PC-3 (cell line): ENCODE measurements at regions not wholly inside any gene's neighbourhood (a gene's known extent, or its start where the extent isn't known, plus 50 kb on each side); places are given as distances from the start of the nearest gene placed in this dataset.

Experiments
- ATAC-seq: fragments of 200-7000 bp; cut with Tn5 transposase; 2 replicates; pipeline ENCODE4 v1.9.1; 2020; ENCODE audit warnings: mild to moderate bottlenecking, moderate library complexity
- BruUV-seq: library from RNA; stranded (reverse); fragments of 400-500 nt; replicated peaks from 2 replicates; lab custom pipeline; 2021; lab: Mats Ljungman, UMichigan
- CTCF ChIA-PET: fragments of 300-600 bp; sonication (Branson Sonifier 250); formaldehyde crosslinking; loops from one replicate; lab custom pipeline; 2022; ENCODE audit warnings: antibody characterized with exemption; lab: Charles Lee
- POLR2A ChIA-PET: fragments of 300-600 bp; sonication (Branson Sonifier 250); formaldehyde crosslinking; loops from one replicate; lab custom pipeline; 2022; ENCODE audit warnings: antibody characterized with exemption; ENCODE audit not compliant: unreplicated experiment; lab: Charles Lee
- DNase-seq: peaks from one replicate; pipeline ENCODE4 v3.0.0-alpha.2; 2015
- H2AFZ ChIP-seq: fragments of 300-600 bp; sonication (generic); 2 replicates; pipeline ENCODE4 v1.6.0; 2016; ENCODE audit warnings: antibody characterized with exemption, low read length
- H3F3A ChIP-seq: fragments of 300-600 bp; sonication (generic); one replicate; pipeline ENCODE4 v1.6.0; 2017; ENCODE audit warnings: antibody characterized with exemption, low read length, control low read depth, mild to moderate bottlenecking; ENCODE audit not compliant: unreplicated experiment
- H3K27ac ChIP-seq: fragments of 300-600 bp; sonication (generic); 2 replicates; pipeline ENCODE4 v1.5.1; 2016; ENCODE audit warnings: mild to moderate bottlenecking, low read length
- H3K27me3 ChIP-seq: fragments of 300-600 bp; sonication (generic); 2 replicates; pipeline ENCODE4 v1.6.1; 2016; ENCODE audit warnings: low read length, mixed read lengths
- H3K36me3 ChIP-seq: fragments of 300-600 bp; sonication (generic); 2 replicates; pipeline ENCODE4 v1.6.1; 2016; ENCODE audit warnings: low read depth, mixed run types, low read length, mixed read lengths
- H3K4me1 ChIP-seq: fragments of 300-600 bp; sonication (generic); 2 replicates; pipeline ENCODE4 v1.5.1; 2016; ENCODE audit warnings: low read length; ENCODE audit not compliant: insufficient read depth
- H3K4me2 ChIP-seq: fragments of 300-600 bp; sonication (generic); 2 replicates; pipeline ENCODE4 v1.6.0; 2016; ENCODE audit warnings: low read length
- H3K4me3 ChIP-seq: fragments of 300-600 bp; sonication (generic); 2 replicates; pipeline ENCODE4 v1.5.1; 2016; ENCODE audit warnings: mild to moderate bottlenecking, low read length, mixed read lengths
- H3K79me2 ChIP-seq: fragments of 300-600 bp; sonication (generic); 2 replicates; pipeline ENCODE4 v1.6.1; 2017; ENCODE audit warnings: low read length, mixed read lengths
- H3K9ac ChIP-seq: fragments of 300-600 bp; sonication (generic); 2 replicates; pipeline ENCODE4 v1.6.0; 2016; ENCODE audit warnings: mild to moderate bottlenecking, low read length
- H3K9me2 ChIP-seq: fragments of 300-600 bp; sonication (generic); replicated peaks from 2 replicates; pipeline ENCODE4 v1.6.1; 2016; ENCODE audit warnings: mixed run types, low read length, mixed read lengths
- H3K9me3 ChIP-seq: fragments of 300-600 bp; sonication (generic); 2 replicates; pipeline ENCODE4 v1.6.1; 2016; ENCODE audit warnings: low read length, mixed read lengths
- H4K20me1 ChIP-seq: fragments of 300-600 bp; sonication (generic); 2 replicates; pipeline ENCODE4 v1.6.1; 2016; ENCODE audit warnings: low read length, mixed read lengths
- EZH2 ChIP-seq: fragments of 300-600 bp; sonication (generic); IDR thresholded peaks from one replicate; pipeline ENCODE4 v1.6.1; 2017; ENCODE audit warnings: antibody characterized with exemption, mild to moderate bottlenecking, low read length; ENCODE audit not compliant: unreplicated experiment
- EZH2phosphoT487 ChIP-seq: fragments of 300-600 bp; sonication (generic); IDR thresholded peaks from 2 replicates; pipeline ENCODE4 v1.6.1; 2018; ENCODE audit warnings: mild to moderate bottlenecking, antibody characterized with exemption, low read length, borderline replicate concordance
- intact Hi-C: fragments of 100-400 bp; cut with micrococcal nuclease; formaldehyde crosslinking; loops from 2 replicates; pipeline ENCODE4 v1.9.0; 2023
- TF ChIP-seq, protein P1 (sequence below): fragments of 300-600 bp; sonication (generic); conservative IDR thresholded peaks from 2 replicates; pipeline ENCODE4 v1.5.1; 2017; ENCODE audit warnings: antibody characterized with exemption, low read depth, mild to moderate bottlenecking, low read length

DNA sequence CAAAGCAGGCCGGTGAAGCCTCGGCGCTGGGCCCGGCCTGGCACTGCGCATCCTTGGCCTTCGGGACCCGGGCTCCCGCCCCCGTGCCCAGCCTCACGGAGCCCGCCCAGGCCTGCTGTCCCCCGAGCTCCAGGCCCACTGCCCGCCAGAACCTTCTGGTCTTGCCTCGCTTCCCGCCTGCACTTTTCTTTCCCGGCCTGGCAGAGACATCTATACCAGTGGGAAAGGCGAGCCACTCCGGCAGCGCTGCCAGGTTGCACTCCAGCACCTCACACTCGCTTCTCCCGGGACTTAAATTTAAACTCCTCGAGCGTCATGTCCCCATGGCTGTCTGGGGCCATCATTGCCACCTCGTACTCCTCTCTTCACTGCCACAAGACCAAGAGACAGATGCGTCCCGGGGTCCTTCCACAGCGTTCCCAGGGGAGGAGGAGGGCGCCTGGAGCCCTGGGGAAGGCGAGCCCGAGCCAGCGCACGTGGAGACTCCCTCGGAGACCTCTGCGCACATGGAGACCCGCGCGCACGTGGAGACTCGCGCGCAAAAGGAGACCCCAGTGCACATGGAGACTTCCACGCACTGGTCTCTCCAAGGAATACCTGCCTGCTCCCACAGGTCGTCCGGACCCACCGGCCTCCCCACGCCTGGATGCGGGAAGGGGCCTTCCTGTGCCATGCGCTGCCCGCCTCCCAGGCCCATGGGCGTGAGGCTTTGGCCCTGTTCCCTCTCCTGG is 253.1 kb upstream of the SALL3 start:
- DNase-seq, result no peak
- TF ChIP-seq, protein P1, sequence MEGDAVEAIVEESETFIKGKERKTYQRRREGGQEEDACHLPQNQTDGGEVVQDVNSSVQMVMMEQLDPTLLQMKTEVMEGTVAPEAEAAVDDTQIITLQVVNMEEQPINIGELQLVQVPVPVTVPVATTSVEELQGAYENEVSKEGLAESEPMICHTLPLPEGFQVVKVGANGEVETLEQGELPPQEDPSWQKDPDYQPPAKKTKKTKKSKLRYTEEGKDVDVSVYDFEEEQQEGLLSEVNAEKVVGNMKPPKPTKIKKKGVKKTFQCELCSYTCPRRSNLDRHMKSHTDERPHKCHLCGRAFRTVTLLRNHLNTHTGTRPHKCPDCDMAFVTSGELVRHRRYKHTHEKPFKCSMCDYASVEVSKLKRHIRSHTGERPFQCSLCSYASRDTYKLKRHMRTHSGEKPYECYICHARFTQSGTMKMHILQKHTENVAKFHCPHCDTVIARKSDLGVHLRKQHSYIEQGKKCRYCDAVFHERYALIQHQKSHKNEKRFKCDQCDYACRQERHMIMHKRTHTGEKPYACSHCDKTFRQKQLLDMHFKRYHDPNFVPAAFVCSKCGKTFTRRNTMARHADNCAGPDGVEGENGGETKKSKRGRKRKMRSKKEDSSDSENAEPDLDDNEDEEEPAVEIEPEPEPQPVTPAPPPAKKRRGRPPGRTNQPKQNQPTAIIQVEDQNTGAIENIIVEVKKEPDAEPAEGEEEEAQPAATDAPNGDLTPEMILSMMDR, result no peak
- TF ChIP-seq EZH2, result no peak
- no peak for TF ChIP-seq EZH2phosphoT487
- no peaks in the 10 kb centered on the region for H3K4me1 ChIP-seq
- no peaks in the 10 kb centered on the region for H4K20me1 ChIP-seq
- ATAC-seq, result no peak
- H3K36me3 ChIP-seq, result no peaks in the 10 kb centered on the region
- no peaks in the 10 kb centered on the region for H3K79me2 ChIP-seq
- POLR2A ChIA-PET, result no interaction called here
- peaks cover 87% of the 10 kb centered on the region for H3K27me3 ChIP-seq
- no peak overlapping the region for H3K4me3 ChIP-seq
- no peaks in the 10 kb centered on the region for H3K9me3 ChIP-seq
- H3K4me2 ChIP-seq, result no peak overlapping the region
- BruUV-seq, result no TSS peak
- no peak overlapping the region for H2AFZ ChIP-seq
- H3K9me2 ChIP-seq, result no peaks in the 10 kb centered on the region
- no peaks in the 10 kb centered on the region for H3F3A ChIP-seq
- intact Hi-C loops, result no loop called here
- H3K27ac ChIP-seq, result no peak overlapping the region
- CTCF ChIA-PET, result no interaction called here
- H3K9ac ChIP-seq, result no peak overlapping the region

DNA sequence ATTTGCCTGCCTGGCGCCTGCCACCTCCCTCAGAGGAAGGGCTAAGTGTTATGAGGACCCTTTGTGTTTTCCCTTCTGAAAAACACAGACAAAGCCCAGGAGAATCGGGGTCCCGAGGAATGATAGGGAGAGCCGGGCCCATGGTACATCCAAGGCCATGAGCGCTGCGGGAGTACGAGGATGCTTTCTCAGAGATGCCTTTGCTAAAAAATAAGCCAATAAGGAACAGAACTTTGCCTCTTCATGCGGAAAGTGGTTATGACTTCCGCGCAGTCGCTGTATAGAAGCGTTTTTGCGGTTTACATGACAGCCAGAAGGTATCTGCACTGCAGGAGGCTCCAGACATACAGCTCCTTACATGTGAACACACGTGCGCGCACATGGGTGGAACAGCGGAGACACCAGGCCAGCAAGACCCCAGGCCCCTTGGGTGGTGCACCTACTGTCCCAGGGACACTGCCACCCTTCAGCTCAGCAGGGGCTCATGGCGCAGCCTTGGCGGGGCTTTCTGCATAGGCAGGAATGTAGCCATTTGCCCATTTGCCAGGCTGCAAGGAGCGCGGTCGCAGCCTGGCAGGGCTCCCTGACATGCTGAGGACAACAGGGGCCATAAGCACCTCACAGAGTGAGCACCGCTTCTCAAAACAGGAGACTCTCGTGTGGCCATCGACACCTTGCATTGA is 252.4 kb upstream of the SALL3 start:
- DNase-seq, result no peak
- Histone ChIP-seq H3K27me3 (peaks cover 86% of the 10 kb centered on the region), H3K36me3 (no peaks in the 10 kb centered on the region), H3K9me2 (no peaks in the 10 kb centered on the region), H3K4me2 (no peak overlapping the region), H4K20me1 (no peaks in the 10 kb centered on the region), H2AFZ (no peak overlapping the region), H3K9ac (no peak overlapping the region), H3K4me3 (no peak overlapping the region), H3K4me1 (no peaks in the 10 kb centered on the region), H3K9me3 (no peaks in the 10 kb centered on the region), H3F3A (no peaks in the 10 kb centered on the region), H3K79me2 (no peaks in the 10 kb centered on the region), H3K27ac (no peak overlapping the region)
- ChIA-PET CTCF (no interaction called here), POLR2A (no interaction called here)
- intact Hi-C loops, result no loop called here
- ATAC-seq, result no peak
- no TSS peak for BruUV-seq
- TF ChIP-seq, protein P1, result no peak
- no peak for TF ChIP-seq EZH2
- no peak for TF ChIP-seq EZH2phosphoT487
